ENCODE measurements at regions not wholly inside any gene's neighbourhood (a gene's known extent, or its start where the extent isn't known, plus 50 kb on each side); places are given as distances from the start of the nearest gene placed in this dataset.

GRCh38 chr13:72313546-72313945 lies 413.9 kb downstream of the MZT1 start:
- no peaks in the 10 kb centered on the region for H3K9me2 ChIP-seq (replicated peaks; ENCODE audit: insufficient read depth, low read length)
- no peak overlapping the region for H3K9ac ChIP-seq (ENCODE audit: low read length)
- no peaks in the 10 kb centered on the region for H3K79me2 ChIP-seq (ENCODE audit: insufficient read depth, low read length)
- H3K27ac ChIP-seq (ENCODE audit: low read depth, low read length): no peak overlapping the region
- H3K4me3 ChIP-seq (ENCODE audit: insufficient read depth, low read length, poor library complexity, severe bottlenecking): no peak overlapping the region
- H4K20me1 ChIP-seq (ENCODE audit: low read depth, low read length): no peaks in the 10 kb centered on the region
- H2AFZ ChIP-seq (ENCODE audit: low read depth, low read length, severe bottlenecking): no peak overlapping the region
- TF ChIP-seq CTCF (IDR thresholded peaks at IDR 0.05; ENCODE audit: insufficient read depth, low read length, poor library complexity, severe bottlenecking) (no peak), EZH2phosphoT487 (conservative IDR thresholded peaks at IDR 0.05; ENCODE audit: low read length) (no peak)
- H3K4me2 ChIP-seq (ENCODE audit: low read depth, low read length, poor library complexity, severe bottlenecking): no peak overlapping the region
- H3K27me3 ChIP-seq (ENCODE audit: low read length): no peaks in the 10 kb centered on the region
- H3K9me3 ChIP-seq (ENCODE audit: insufficient read depth, low read length): no peaks in the 10 kb centered on the region
- H3K36me3 ChIP-seq (ENCODE audit: low read length): no peaks in the 10 kb centered on the region
- no peaks in the 10 kb centered on the region for H3F3A ChIP-seq (ENCODE audit: insufficient read depth)

- Histone ChIP-seq H3K9me3 (ENCODE audit: insufficient read depth, low read length) (no peaks in the 10 kb centered on the region), H3K36me3 (ENCODE audit: low read length) (no peaks in the 10 kb centered on the region), H3K79me2 (ENCODE audit: insufficient read depth, low read length) (no peaks in the 10 kb centered on the region), H3K9ac (ENCODE audit: low read length) (no peak overlapping the region), H4K20me1 (ENCODE audit: low read depth, low read length) (no peaks in the 10 kb centered on the region), H3K27me3 (ENCODE audit: low read length) (no peaks in the 10 kb centered on the region), H3K27ac (ENCODE audit: low read depth, low read length) (no peak overlapping the region), H3K4me3 (ENCODE audit: insufficient read depth, low read length, poor library complexity, severe bottlenecking) (no peak overlapping the region), H2AFZ (ENCODE audit: low read depth, low read length, severe bottlenecking) (no peak overlapping the region), H3K9me2 (replicated peaks; ENCODE audit: insufficient read depth, low read length) (no peaks in the 10 kb centered on the region), H3F3A (ENCODE audit: insufficient read depth) (no peaks in the 10 kb centered on the region), H3K4me2 (ENCODE audit: low read depth, low read length, poor library complexity, severe bottlenecking) (no peak overlapping the region)
- TF ChIP-seq CTCF (IDR thresholded peaks at IDR 0.05; ENCODE audit: insufficient read depth, low read length, poor library complexity, severe bottlenecking) (no peak), EZH2phosphoT487 (conservative IDR thresholded peaks at IDR 0.05; ENCODE audit: low read length) (no peak)
These were observed 423.3 kb downstream of the MZT1 start for GRCh38 chr13:72303941-72304746.

- no peaks in the 10 kb centered on the region for H4K20me1 ChIP-seq (ENCODE audit: low read depth, low read length)
- no peaks in the 10 kb centered on the region for H3K9me3 ChIP-seq (ENCODE audit: insufficient read depth, low read length)
- no peak overlapping the region for H3K4me3 ChIP-seq (ENCODE audit: insufficient read depth, low read length, poor library complexity, severe bottlenecking)
- no peaks in the 10 kb centered on the region for H3F3A ChIP-seq (ENCODE audit: insufficient read depth)
- no peaks in the 10 kb centered on the region for H3K79me2 ChIP-seq (ENCODE audit: insufficient read depth, low read length)
- H3K36me3 ChIP-seq (ENCODE audit: low read length): no peaks in the 10 kb centered on the region
- TF ChIP-seq EZH2phosphoT487 (conservative IDR thresholded peaks at IDR 0.05; ENCODE audit: low read length) (no peak), CTCF (IDR thresholded peaks at IDR 0.05; ENCODE audit: insufficient read depth, low read length, poor library complexity, severe bottlenecking) (no peak)
- no peaks in the 10 kb centered on the region for H3K27me3 ChIP-seq (ENCODE audit: low read length)
- no peaks in the 10 kb centered on the region for H3K9me2 ChIP-seq (replicated peaks; ENCODE audit: insufficient read depth, low read length)
- H3K9ac ChIP-seq (ENCODE audit: low read length): no peak overlapping the region
- H3K27ac ChIP-seq (ENCODE audit: low read depth, low read length): no peak overlapping the region
- no peak overlapping the region for H2AFZ ChIP-seq (ENCODE audit: low read depth, low read length, severe bottlenecking)
- H3K4me2 ChIP-seq (ENCODE audit: low read depth, low read length, poor library complexity, severe bottlenecking): no peak overlapping the region
These were observed 429.2 kb upstream of the DACH1 start for GRCh38 chr13:72296246-72296645.

All from SU-DHL-6 (cell line).